Fibroblast of skin of back (primary cell): ENCODE measurements at regions not wholly inside any gene's neighbourhood (a gene's known extent, or its start where the extent isn't known, plus 50 kb on each side); places are given as distances from the start of the nearest gene placed in this dataset.

ENCODE experiments used
- DNase-seq: peaks from one replicate; pipeline ENCODE4 v3.0.0-alpha.2; 2013

GRCh38 chr1:14106126-14106525, 406.1 kb downstream of the PRDM2 start:
- DNase-seq: no peak

- no peak for DNase-seq
Measured at GRCh38 chr1:14106679-14107313, 406.8 kb downstream of the PRDM2 start.

GRCh38 chr1:14108356-14109275, 408.6 kb downstream of the PRDM2 start:
- no peak for DNase-seq

GRCh38 chr1:14109276-14109635, 409.3 kb downstream of the PRDM2 start:
- DNase-seq: no peak

- no peak for DNase-seq
Measured at GRCh38 chr1:14110040-14110439, 410.1 kb downstream of the PRDM2 start.

GRCh38 chr1:14111121-14111520, 411.1 kb downstream of the PRDM2 start:
- DNase-seq: no peak

- DNase-seq: no peak
Measured at GRCh38 chr1:14112613-14113012, 412.6 kb downstream of the PRDM2 start.

- no peak for DNase-seq
Measured at GRCh38 chr1:14113271-14113670, 413.3 kb downstream of the PRDM2 start.

- DNase-seq: peak; percentile 29
Measured at GRCh38 chr1:14113841-14114567, 414.0 kb downstream of the PRDM2 start.

- no peak for DNase-seq
Measured at GRCh38 chr1:14115976-14116375, 416.0 kb downstream of the PRDM2 start.

GRCh38 chr1:14117700-14118099, 417.7 kb downstream of the PRDM2 start:
- no peak for DNase-seq

- no peak for DNase-seq
Measured at GRCh38 chr1:14118691-14119485, 418.9 kb downstream of the PRDM2 start.

GRCh38 chr1:14120895-14121294, 420.9 kb downstream of the PRDM2 start:
- DNase-seq: no peak

GRCh38 chr1:14128096-14128495, 428.1 kb downstream of the PRDM2 start:
- DNase-seq: no peak

- DNase-seq: no peak
Measured at GRCh38 chr1:14129009-14129408, 429.0 kb downstream of the PRDM2 start.

- no peak for DNase-seq
Measured at GRCh38 chr1:14135070-14135469, 435.1 kb downstream of the PRDM2 start.

GRCh38 chr1:14136152-14136763, 436.3 kb downstream of the PRDM2 start:
- DNase-seq: no peak

GRCh38 chr1:14136881-14137280, 436.9 kb downstream of the PRDM2 start:
- DNase-seq: no peak

- DNase-seq: no peak
Measured at GRCh38 chr1:14137411-14138134, 437.6 kb downstream of the PRDM2 start.

- no peak for DNase-seq
Measured at GRCh38 chr1:14138135-14138506, 438.1 kb downstream of the PRDM2 start.

GRCh38 chr1:14138687-14139086, 438.7 kb downstream of the PRDM2 start:
- no peak for DNase-seq
